Naive thymus-derived CD4-positive, alpha-beta T cell (primary cell): ENCODE measurements at regions not wholly inside any gene's neighbourhood (a gene's known extent, or its start where the extent isn't known, plus 50 kb on each side); places are given as distances from the start of the nearest gene placed in this dataset.

Experiments used
- ATAC-seq: fragments of 150-1000 bp; cut with Tn5 transposase; 2 replicates; pipeline ENCODE4 v1.10.0; 2021; ENCODE audit warnings: mild to moderate bottlenecking, moderate library complexity
- CTCF ChIA-PET: fragments of 350-600 bp; sonication (Branson Sonifier 250); formaldehyde crosslinking; loops from one replicate; lab custom pipeline; 2021; ENCODE audit warnings: antibody characterized with exemption; lab: Charles Lee
- POLR2A ChIA-PET: fragments of 350-600 bp; sonication (Branson Sonifier 250); formaldehyde crosslinking; loops from one replicate; lab custom pipeline; 2021; ENCODE audit warnings: antibody characterized with exemption, inconsistent platforms; lab: Charles Lee
- DNase-seq, 9 donors: peaks; one replicate each; pipeline versions ENCODE4 v3.0.0 to v3.0.0-alpha.2; 2020 to 2022; ENCODE audit warnings: mixed read lengths in 1 of 9
- H3K27ac ChIP-seq: one replicate; pipeline ENCODE4 v1.7.0; 2013; ENCODE audit warnings: mild to moderate bottlenecking, low read depth, low read length, moderate library complexity
- H3K27me3 ChIP-seq, 2 donors: one replicate each; pipeline ENCODE4 v1.7.0; 2013; ENCODE audit warnings: low read length in 2 of 2, mild to moderate bottlenecking in 2 of 2, moderate library complexity in 2 of 2; ENCODE audit not compliant: control insufficient read depth in 2 of 2, insufficient read depth in 2 of 2
- H3K36me3 ChIP-seq, 3 experiments: 1 replicate in 2 of 3; 2 replicates in 1 of 3; pipeline ENCODE4 v1.7.0; 2013; ENCODE audit warnings: low read length in 3 of 3, mild to moderate bottlenecking in 3 of 3, moderate library complexity in 1 of 3; ENCODE audit not compliant: insufficient read depth in 3 of 3, control insufficient read depth in 2 of 3
- H3K4me1 ChIP-seq, 2 donors: one replicate each; pipeline ENCODE4 v1.7.0; 2013; ENCODE audit warnings: low read length in 2 of 2, mild to moderate bottlenecking in 2 of 2, moderate library complexity in 1 of 2; ENCODE audit not compliant: control insufficient read depth in 2 of 2, insufficient read depth in 2 of 2
- H3K4me3 ChIP-seq: 2 replicates; pipeline ENCODE4 v1.7.0; 2013; ENCODE audit warnings: mild to moderate bottlenecking, low read length
- H3K9me3 ChIP-seq, 3 experiments: 1 replicate in 2 of 3; 2 replicates in 1 of 3; pipeline ENCODE4 v1.7.0; 2013; ENCODE audit warnings: low read length in 3 of 3; ENCODE audit not compliant: control insufficient read depth in 2 of 3
- H3K27ac Mint-ChIP-seq, 9 donors: one replicate each; pipeline ENCODE4 v1.8.0; 2020 to 2022; ENCODE audit warnings: mixed read lengths in 9 of 9, mild to moderate bottlenecking in 8 of 9, moderate library complexity in 5 of 9, inconsistent platforms in 2 of 9
- H3K27me3 Mint-ChIP-seq, 5 donors: one replicate each; pipeline ENCODE4 v1.8.0; 2021 to 2022; ENCODE audit warnings: mixed read lengths in 5 of 5, mild to moderate bottlenecking in 1 of 5
- H3K36me3 Mint-ChIP-seq, 5 donors: one replicate each; pipeline ENCODE4 v1.8.0; 2020 to 2022; ENCODE audit warnings: mixed read lengths in 5 of 5, mild to moderate bottlenecking in 3 of 5, inconsistent platforms in 1 of 5
- H3K4me1 Mint-ChIP-seq, 7 donors: one replicate each; pipeline ENCODE4 v1.8.0; 2020 to 2022; ENCODE audit warnings: mixed read lengths in 7 of 7, mild to moderate bottlenecking in 3 of 7, inconsistent platforms in 1 of 7
- H3K4me3 Mint-ChIP-seq, 10 donors: one replicate each; pipeline ENCODE4 v1.8.0; 2020 to 2022; ENCODE audit warnings: mild to moderate bottlenecking in 10 of 10, mixed read lengths in 10 of 10, moderate library complexity in 6 of 10, inconsistent platforms in 2 of 10
- H3K9me3 Mint-ChIP-seq, 11 donors: one replicate each; pipeline ENCODE4 v1.8.0; 2020 to 2022; ENCODE audit warnings: mixed read lengths in 11 of 11, mild to moderate bottlenecking in 4 of 11, inconsistent platforms in 1 of 11, moderate library complexity in 1 of 11
- intact Hi-C, 2 donors: fragments of 100-400 bp; cut with micrococcal nuclease; formaldehyde crosslinking; loops; one replicate each; pipeline ENCODE4 v1.15.1; 2023

GRCh38 chr2:120586507-120587278 is 149.0 kb upstream of the GLI2 start:
- H3K4me3 Mint-ChIP-seq, result peak overlapping the region in 5 of 10 donors; percentile 29 to 63 (median 59)
- H3K4me3 ChIP-seq, result no peak overlapping the region
- H3K9me3 Mint-ChIP-seq, result peaks cover 0 to 24% (median 8%) of the 10 kb centered on the region in 11 donors
- H3K4me1 Mint-ChIP-seq, result peaks cover 0 to 6% (median 5%) of the 10 kb centered on the region in 7 donors
- no peak for ATAC-seq
- no peak overlapping the region for H3K27ac Mint-ChIP-seq
- no peaks in the 10 kb centered on the region for H3K27me3 ChIP-seq
- peaks cover 49 to 74% (median 61%) of the 10 kb centered on the region in 5 donors for H3K27me3 Mint-ChIP-seq
- intact Hi-C loops, result no loop called here
- ChIA-PET POLR2A (no interaction called here), CTCF (no interaction called here)
- DNase-seq, result no peak
- no peaks in the 10 kb centered on the region for H3K4me1 ChIP-seq
- H3K36me3 Mint-ChIP-seq, result no peaks in the 10 kb centered on the region
- no peaks in the 10 kb centered on the region for H3K36me3 ChIP-seq
- H3K27ac ChIP-seq, result no peak overlapping the region
- H3K9me3 ChIP-seq, result no peaks in the 10 kb centered on the region

GRCh38 chr2:120587279-120587996 is 148.2 kb upstream of the GLI2 start:
- ChIA-PET POLR2A (no interaction called here), CTCF (no interaction called here)
- Histone ChIP-seq H3K4me1 (no peaks in the 10 kb centered on the region), H3K27me3 (no peaks in the 10 kb centered on the region), H3K27ac (no peak overlapping the region), H3K9me3 (no peaks in the 10 kb centered on the region), H3K36me3 (no peaks in the 10 kb centered on the region), H3K4me3 (no peak overlapping the region)
- intact Hi-C loops, result no loop called here
- Mint-ChIP-seq H3K4me3 (peak overlapping the region in 2 of 10 donors; percentile 10 to 18), H3K36me3 (no peaks in the 10 kb centered on the region), H3K9me3 (peaks cover 0 to 24% (median 8%) of the 10 kb centered on the region in 11 donors), H3K4me1 (peaks cover 0 to 6% (median 5%) of the 10 kb centered on the region in 7 donors), H3K27me3 (peaks cover 55 to 76% (median 61%) of the 10 kb centered on the region in 5 donors), H3K27ac (no peak overlapping the region)
- DNase-seq, result no peak
- no peak for ATAC-seq

GRCh38 chr2:120587997-120588336 is 147.7 kb upstream of the GLI2 start:
- Mint-ChIP-seq H3K9me3 (peaks cover 0 to 22% (median 8%) of the 10 kb centered on the region in 11 donors), H3K27ac (no peak overlapping the region), H3K27me3 (peaks cover 55 to 70% (median 59%) of the 10 kb centered on the region in 5 donors), H3K36me3 (no peaks in the 10 kb centered on the region), H3K4me3 (peak overlapping the region in 1 of 10 donors; percentile 10), H3K4me1 (peaks cover 0 to 6% (median 5%) of the 10 kb centered on the region in 7 donors)
- Histone ChIP-seq H3K4me3 (no peak overlapping the region), H3K27ac (no peak overlapping the region), H3K36me3 (no peaks in the 10 kb centered on the region), H3K27me3 (no peaks in the 10 kb centered on the region), H3K4me1 (no peaks in the 10 kb centered on the region), H3K9me3 (no peaks in the 10 kb centered on the region)
- ATAC-seq (no peak), DNase-seq (no peak)
- ChIA-PET POLR2A (no interaction called here), CTCF (no interaction called here)
- intact Hi-C loops, result no loop called here

- intact Hi-C loops, result no loop called here
- Histone ChIP-seq H3K9me3 (no peaks in the 10 kb centered on the region), H3K27me3 (no peaks in the 10 kb centered on the region), H3K27ac (no peak overlapping the region), H3K36me3 (no peaks in the 10 kb centered on the region), H3K4me1 (no peaks in the 10 kb centered on the region), H3K4me3 (no peak overlapping the region)
- H3K9me3 Mint-ChIP-seq, result peaks cover 0 to 12% (median 4%) of the 10 kb centered on the region in 11 donors
- H3K27ac Mint-ChIP-seq, result no peak overlapping the region
- ChIA-PET POLR2A (no interaction called here), CTCF (no interaction called here)
- peaks cover 43 to 59% (median 49%) of the 10 kb centered on the region in 5 donors for H3K27me3 Mint-ChIP-seq
- H3K4me1 Mint-ChIP-seq, result peaks cover 0 to 6% (median 5%) of the 10 kb centered on the region in 7 donors
- H3K36me3 Mint-ChIP-seq, result no peaks in the 10 kb centered on the region
- H3K4me3 Mint-ChIP-seq, result no peak overlapping the region
- DNase-seq, result no peak
- ATAC-seq, result no peak
These were observed 145.7 kb upstream of the GLI2 start for GRCh38 chr2:120589771-120590608.

GRCh38 chr2:120590841-120591240 is 144.8 kb upstream of the GLI2 start:
- Histone ChIP-seq H3K4me3 (no peak overlapping the region), H3K9me3 (no peaks in the 10 kb centered on the region), H3K27ac (no peak overlapping the region), H3K36me3 (no peaks in the 10 kb centered on the region), H3K4me1 (no peaks in the 10 kb centered on the region), H3K27me3 (no peaks in the 10 kb centered on the region)
- Mint-ChIP-seq H3K4me3 (no peak overlapping the region), H3K27ac (no peak overlapping the region), H3K4me1 (peaks cover 0 to 6% (median 5%) of the 10 kb centered on the region in 7 donors), H3K36me3 (no peaks in the 10 kb centered on the region), H3K27me3 (peaks cover 35 to 52% (median 41%) of the 10 kb centered on the region in 5 donors), H3K9me3 (peaks cover 0 to 5% (median 0%) of the 10 kb centered on the region in 11 donors)
- ChIA-PET CTCF (interaction anchor here (0.6 kb wide), 1 partner anchor 155 kb away, joined by 4 read pairs; no protein-coding TSS in a partner anchor), POLR2A (no interaction called here)
- intact Hi-C loops, result no loop called here
- ATAC-seq (no peak), DNase-seq (no peak)

- Mint-ChIP-seq H3K9me3 (peaks cover 0 to 4% (median 0%) of the 10 kb centered on the region in 11 donors), H3K27ac (no peak overlapping the region), H3K36me3 (no peaks in the 10 kb centered on the region), H3K4me1 (peaks cover 0 to 3% (median 2%) of the 10 kb centered on the region in 7 donors), H3K4me3 (no peak overlapping the region), H3K27me3 (peaks cover 30 to 44% (median 34%) of the 10 kb centered on the region in 5 donors)
- ChIA-PET CTCF (no interaction called here), POLR2A (no interaction called here)
- no peaks in the 10 kb centered on the region for H3K4me1 ChIP-seq
- intact Hi-C loops, result no loop called here
- no peaks in the 10 kb centered on the region for H3K27me3 ChIP-seq
- ATAC-seq (peak; percentile 7), DNase-seq (no peak)
- H3K36me3 ChIP-seq, result no peaks in the 10 kb centered on the region
- H3K4me3 ChIP-seq, result no peak overlapping the region
- H3K27ac ChIP-seq, result no peak overlapping the region
- no peaks in the 10 kb centered on the region for H3K9me3 ChIP-seq
These were observed 144.1 kb upstream of the GLI2 start for GRCh38 chr2:120591572-120591971.
